ENCODE measurements at regions not wholly inside any gene's neighbourhood (a gene's known extent, or its start where the extent isn't known, plus 50 kb on each side); places are given as distances from the start of the nearest gene placed in this dataset.

GRCh38 chr4:175444512-175444911 is 367.6 kb downstream of the GPM6A start:
- Histone ChIP-seq H3F3A (ENCODE audit: low read depth) (no peaks in the 10 kb centered on the region), H4K20me1 (ENCODE audit: insufficient read depth, low read length, poor library complexity, severe bottlenecking) (no peaks in the 10 kb centered on the region), H3K36me3 (ENCODE audit: insufficient read depth, low read length) (no peaks in the 10 kb centered on the region), H3K4me2 (ENCODE audit: low read depth, low read length, poor library complexity, severe bottlenecking) (no peak overlapping the region), H3K27me3 (ENCODE audit: insufficient read depth, low read length, poor library complexity, severe bottlenecking) (no peaks in the 10 kb centered on the region), H3K9me2 (replicated peaks; ENCODE audit: low read depth, low read length) (no peaks in the 10 kb centered on the region), H3K4me3 (ENCODE audit: low read length, poor library complexity, severe bottlenecking) (no peak overlapping the region), H3K79me2 (ENCODE audit: insufficient read depth, low read length) (no peaks in the 10 kb centered on the region), H3K9ac (ENCODE audit: low read depth, low read length, poor library complexity, severe bottlenecking) (no peak overlapping the region), H3K9me3 (ENCODE audit: insufficient read depth, low read depth, low read length) (no peaks in the 10 kb centered on the region), H3K4me1 (ENCODE audit: insufficient read depth, low read length, poor library complexity, severe bottlenecking) (no peaks in the 10 kb centered on the region), H2AFZ (ENCODE audit: low read length) (no peak overlapping the region)
- TF ChIP-seq EZH2phosphoT487 (IDR thresholded peaks at IDR 0.05; ENCODE audit: borderline replicate concordance) (no peak), CTCF (conservative IDR thresholded peaks at IDR 0.05; ENCODE audit: low read length) (no peak)

GRCh38 chr4:175447016-175447415 is 365.0 kb downstream of the GPM6A start:
- no peak overlapping the region for H3K4me3 ChIP-seq (ENCODE audit: low read length, poor library complexity, severe bottlenecking)
- H3K4me1 ChIP-seq (ENCODE audit: insufficient read depth, low read length, poor library complexity, severe bottlenecking), result no peaks in the 10 kb centered on the region
- no peaks in the 10 kb centered on the region for H3K9me2 ChIP-seq (replicated peaks; ENCODE audit: low read depth, low read length)
- no peaks in the 10 kb centered on the region for H3K9me3 ChIP-seq (ENCODE audit: insufficient read depth, low read depth, low read length)
- no peaks in the 10 kb centered on the region for H3F3A ChIP-seq (ENCODE audit: low read depth)
- no peak overlapping the region for H2AFZ ChIP-seq (ENCODE audit: low read length)
- no peak overlapping the region for H3K4me2 ChIP-seq (ENCODE audit: low read depth, low read length, poor library complexity, severe bottlenecking)
- H3K36me3 ChIP-seq (ENCODE audit: insufficient read depth, low read length), result no peaks in the 10 kb centered on the region
- H3K79me2 ChIP-seq (ENCODE audit: insufficient read depth, low read length), result no peaks in the 10 kb centered on the region
- H3K9ac ChIP-seq (ENCODE audit: low read depth, low read length, poor library complexity, severe bottlenecking), result no peak overlapping the region
- H4K20me1 ChIP-seq (ENCODE audit: insufficient read depth, low read length, poor library complexity, severe bottlenecking), result no peaks in the 10 kb centered on the region
- H3K27me3 ChIP-seq (ENCODE audit: insufficient read depth, low read length, poor library complexity, severe bottlenecking), result no peaks in the 10 kb centered on the region
- no peak for TF ChIP-seq CTCF (conservative IDR thresholded peaks at IDR 0.05; ENCODE audit: low read length)

- Histone ChIP-seq H3K4me1 (ENCODE audit: insufficient read depth, low read length, poor library complexity, severe bottlenecking) (no peaks in the 10 kb centered on the region), H2AFZ (ENCODE audit: low read length) (no peak overlapping the region), H4K20me1 (ENCODE audit: insufficient read depth, low read length, poor library complexity, severe bottlenecking) (no peaks in the 10 kb centered on the region), H3K9me2 (replicated peaks; ENCODE audit: low read depth, low read length) (no peaks in the 10 kb centered on the region), H3K9ac (ENCODE audit: low read depth, low read length, poor library complexity, severe bottlenecking) (no peak overlapping the region), H3K27me3 (ENCODE audit: insufficient read depth, low read length, poor library complexity, severe bottlenecking) (no peaks in the 10 kb centered on the region), H3K4me3 (ENCODE audit: low read length, poor library complexity, severe bottlenecking) (no peak overlapping the region), H3K79me2 (ENCODE audit: insufficient read depth, low read length) (no peaks in the 10 kb centered on the region), H3F3A (ENCODE audit: low read depth) (no peaks in the 10 kb centered on the region), H3K4me2 (ENCODE audit: low read depth, low read length, poor library complexity, severe bottlenecking) (no peak overlapping the region), H3K9me3 (ENCODE audit: insufficient read depth, low read depth, low read length) (no peaks in the 10 kb centered on the region), H3K36me3 (ENCODE audit: insufficient read depth, low read length) (no peaks in the 10 kb centered on the region)
- TF ChIP-seq EZH2phosphoT487 (IDR thresholded peaks at IDR 0.05; ENCODE audit: borderline replicate concordance) (no peak), CTCF (conservative IDR thresholded peaks at IDR 0.05; ENCODE audit: low read length) (no peak)
These were observed 361.6 kb downstream of the GPM6A start for GRCh38 chr4:175450446-175450845.
